ENCODE measurements at regions not wholly inside any gene's neighbourhood (a gene's known extent, or its start where the extent isn't known, plus 50 kb on each side); places are given as distances from the start of the nearest gene placed in this dataset.

DNA sequence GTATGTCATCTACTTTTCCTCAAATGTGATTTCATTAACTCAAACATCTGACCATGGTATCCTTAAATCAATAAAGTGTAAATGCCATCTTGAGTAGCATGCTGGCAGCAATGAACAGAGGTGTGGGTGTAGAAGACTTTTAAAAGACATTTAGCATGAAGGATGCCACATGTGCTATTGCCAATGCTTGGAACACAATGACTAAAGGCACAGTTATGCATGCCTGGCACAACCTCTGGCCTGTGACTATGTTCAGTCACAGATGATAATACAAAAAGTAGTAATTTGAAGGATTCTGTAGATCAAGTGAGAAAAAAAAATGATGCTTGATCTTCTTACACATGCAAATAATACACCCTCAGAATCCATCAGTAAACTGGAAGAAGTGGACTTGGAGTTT is 938.9 kb upstream of the ADGRL4 start:
- TF ChIP-seq, protein P1, sequence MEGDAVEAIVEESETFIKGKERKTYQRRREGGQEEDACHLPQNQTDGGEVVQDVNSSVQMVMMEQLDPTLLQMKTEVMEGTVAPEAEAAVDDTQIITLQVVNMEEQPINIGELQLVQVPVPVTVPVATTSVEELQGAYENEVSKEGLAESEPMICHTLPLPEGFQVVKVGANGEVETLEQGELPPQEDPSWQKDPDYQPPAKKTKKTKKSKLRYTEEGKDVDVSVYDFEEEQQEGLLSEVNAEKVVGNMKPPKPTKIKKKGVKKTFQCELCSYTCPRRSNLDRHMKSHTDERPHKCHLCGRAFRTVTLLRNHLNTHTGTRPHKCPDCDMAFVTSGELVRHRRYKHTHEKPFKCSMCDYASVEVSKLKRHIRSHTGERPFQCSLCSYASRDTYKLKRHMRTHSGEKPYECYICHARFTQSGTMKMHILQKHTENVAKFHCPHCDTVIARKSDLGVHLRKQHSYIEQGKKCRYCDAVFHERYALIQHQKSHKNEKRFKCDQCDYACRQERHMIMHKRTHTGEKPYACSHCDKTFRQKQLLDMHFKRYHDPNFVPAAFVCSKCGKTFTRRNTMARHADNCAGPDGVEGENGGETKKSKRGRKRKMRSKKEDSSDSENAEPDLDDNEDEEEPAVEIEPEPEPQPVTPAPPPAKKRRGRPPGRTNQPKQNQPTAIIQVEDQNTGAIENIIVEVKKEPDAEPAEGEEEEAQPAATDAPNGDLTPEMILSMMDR (conservative IDR thresholded peaks at IDR 0.05; ENCODE audit: low read depth, low read length), result no peak
- no peak for TF ChIP-seq EZH2 (IDR thresholded peaks at IDR 0.05; ENCODE audit: borderline replicate concordance, low read depth, low read length, poor library complexity, severe bottlenecking)

Measured in A673 (cell line).